Lower leg skin (tissue), 3 donors: ENCODE measurements at regions not wholly inside any gene's neighbourhood (a gene's known extent, or its start where the extent isn't known, plus 50 kb on each side); places are given as distances from the start of the nearest gene placed in this dataset.

ENCODE experiments used
- CTCF ChIP-seq, 3 donors: fragments of 450-650 bp; IDR thresholded peaks; one replicate each; pipeline ENCODE4 v1.5.1; 2016; ENCODE audit warnings: antibody characterized with exemption in 3 of 3, mild to moderate bottlenecking in 3 of 3, moderate library complexity in 2 of 3
- POLR2A ChIP-seq, 2 donors: fragments of 450-650 bp; IDR thresholded peaks; one replicate each; pipeline ENCODE4 v1.6.1; 2016 to 2017; ENCODE audit warnings: antibody characterized with exemption in 2 of 2, mild to moderate bottlenecking in 1 of 2, moderate library complexity in 1 of 2

DNA sequence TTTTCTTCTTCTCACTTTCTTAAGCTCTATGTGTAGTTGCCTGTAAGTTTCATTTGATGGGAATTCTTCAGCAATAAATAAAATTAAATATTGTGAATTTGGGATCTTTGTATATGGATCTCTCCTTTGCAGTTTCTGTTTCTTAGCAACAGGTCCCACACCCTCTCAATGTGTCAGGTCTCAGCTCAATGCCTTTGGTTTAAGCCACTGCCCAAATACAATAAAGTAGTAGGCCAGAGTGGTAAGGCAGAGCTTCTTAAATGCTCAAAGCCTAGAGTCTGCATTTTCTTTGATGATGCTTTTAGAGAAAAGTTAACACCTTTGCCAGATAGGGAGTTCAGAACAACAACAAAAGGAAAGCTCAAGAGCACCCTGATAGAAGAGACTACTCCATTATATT lies 343.7 kb downstream of the NSUN3 start:
- TF ChIP-seq POLR2A (IDR thresholded peaks at IDR 0.05): no peak
- TF ChIP-seq CTCF (IDR thresholded peaks at IDR 0.05): no peak
